IMR-90 (cell line): ENCODE measurements at regions not wholly inside any gene's neighbourhood (a gene's known extent, or its start where the extent isn't known, plus 50 kb on each side); places are given as distances from the start of the nearest gene placed in this dataset.

ENCODE experiments used
- CTCF ChIP-seq: conservative IDR thresholded peaks from 2 replicates; pipeline ENCODE4 v1.5.1; 2012; ENCODE audit warnings: mild to moderate bottlenecking, low read depth, low read length, improper control_type of control experiment
- RAD21 ChIP-seq: IDR thresholded peaks from 2 replicates; pipeline ENCODE4 v1.6.1; 2012; ENCODE audit warnings: low read length, improper control_type of control experiment

- no peak for TF ChIP-seq RAD21
- TF ChIP-seq CTCF = no peak
These were observed 532.3 kb downstream of the USP25 start for GRCh38 chr21:16262091-16262490.
